ENCODE measurements at regions not wholly inside any gene's neighbourhood (a gene's known extent, or its start where the extent isn't known, plus 50 kb on each side); places are given as distances from the start of the nearest gene placed in this dataset.

DNA sequence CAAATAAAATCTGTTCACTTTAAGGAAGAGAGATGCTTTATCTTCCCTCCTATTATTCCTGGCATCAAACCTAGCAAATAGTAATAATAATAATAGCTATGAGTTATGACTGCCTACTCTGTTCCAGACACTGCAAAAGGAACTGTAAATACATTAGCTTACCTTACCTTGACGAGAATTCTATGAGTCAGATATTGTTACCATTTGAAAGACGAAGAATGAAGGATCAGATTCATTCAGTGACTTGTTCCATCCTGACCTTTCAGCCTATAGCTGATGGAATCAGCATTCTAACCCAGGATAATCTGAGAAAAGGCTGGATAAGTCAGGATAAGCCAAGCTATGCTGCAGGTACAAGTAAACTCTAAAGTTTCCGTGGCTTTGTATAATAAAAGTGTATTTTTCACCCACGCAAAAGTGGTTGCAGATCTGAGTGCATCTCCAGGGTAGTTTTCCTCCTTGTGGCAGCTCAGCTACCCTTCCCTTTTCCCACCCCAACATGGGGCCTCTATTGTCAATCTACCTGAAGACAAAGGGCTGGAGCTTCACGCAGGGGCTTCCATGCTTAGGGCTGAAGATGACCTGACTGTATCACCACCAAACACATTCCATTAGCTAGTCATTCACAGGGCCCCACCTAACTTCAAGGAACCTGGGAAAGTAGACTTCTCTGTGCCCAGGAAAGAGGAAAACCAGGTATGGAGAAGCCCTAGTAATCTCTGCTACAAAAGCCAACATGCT lies 57.2 kb upstream of the CCND2 start:
- Mint-ChIP-seq H3K9me3 (ENCODE audit: low read depth) (peaks cover 6% of the 10 kb centered on the region), H3K27me3 (ENCODE audit: low read depth) (peaks cover 60% of the 10 kb centered on the region), H3K4me1 (ENCODE audit: low read depth) (peaks cover 8% of the 10 kb centered on the region), H3K4me3 (ENCODE audit: unreplicated experiment) (no peak overlapping the region), H3K27ac (ENCODE audit: unreplicated experiment) (no peak overlapping the region), H3K36me3 (ENCODE audit: low read depth) (no peaks in the 10 kb centered on the region)
- no peak for DNase-seq (ENCODE audit: low spot score)
- TF ChIP-seq CTCF (IDR thresholded peaks at IDR 0.05), result no peak

GRCh38 chr12:4215229-4216186 lies 58.1 kb upstream of the CCND2 start:
- H3K27ac Mint-ChIP-seq (ENCODE audit: unreplicated experiment), result no peak overlapping the region
- TF ChIP-seq CTCF (IDR thresholded peaks at IDR 0.05), result no peak
- peaks cover 63% of the 10 kb centered on the region for H3K27me3 Mint-ChIP-seq (ENCODE audit: low read depth)
- H3K4me3 Mint-ChIP-seq (ENCODE audit: unreplicated experiment), result no peak overlapping the region
- H3K4me1 Mint-ChIP-seq (ENCODE audit: low read depth), result peaks cover 8% of the 10 kb centered on the region
- no peaks in the 10 kb centered on the region for H3K36me3 Mint-ChIP-seq (ENCODE audit: low read depth)
- no peak for DNase-seq (ENCODE audit: low spot score)
- peaks cover 6% of the 10 kb centered on the region for H3K9me3 Mint-ChIP-seq (ENCODE audit: low read depth)

DNA sequence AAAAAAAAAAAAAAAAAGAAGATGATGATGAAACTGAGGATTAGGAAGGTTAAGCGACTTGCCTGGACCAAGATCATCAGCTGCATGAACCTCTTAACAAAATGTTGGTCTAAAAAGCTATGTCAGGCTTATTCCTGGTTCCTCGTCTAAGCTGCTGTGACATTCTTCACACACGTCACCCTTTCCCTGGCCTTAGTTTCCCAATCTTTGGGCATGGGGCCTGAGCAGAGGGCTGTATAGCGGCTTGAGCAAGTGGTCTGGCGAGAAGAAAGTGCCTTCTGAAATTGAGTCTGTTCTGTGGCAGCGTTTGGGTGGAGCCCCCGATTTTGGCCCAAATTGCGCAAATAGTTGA lies 58.7 kb upstream of the CCND2 start:
- Mint-ChIP-seq H3K9me3 (ENCODE audit: low read depth) (peaks cover 6% of the 10 kb centered on the region), H3K36me3 (ENCODE audit: low read depth) (no peaks in the 10 kb centered on the region), H3K27ac (ENCODE audit: unreplicated experiment) (no peak overlapping the region), H3K4me1 (ENCODE audit: low read depth) (peaks cover 8% of the 10 kb centered on the region), H3K4me3 (ENCODE audit: unreplicated experiment) (no peak overlapping the region), H3K27me3 (ENCODE audit: low read depth) (peaks cover 61% of the 10 kb centered on the region)
- DNase-seq (ENCODE audit: low spot score), result no peak
- TF ChIP-seq CTCF (IDR thresholded peaks at IDR 0.05), result no peak

GRCh38 chr12:4213471-4213870 lies 60.1 kb upstream of the CCND2 start:
- Mint-ChIP-seq H3K4me3 (ENCODE audit: unreplicated experiment) (no peak overlapping the region), H3K4me1 (ENCODE audit: low read depth) (peaks cover 8% of the 10 kb centered on the region), H3K36me3 (ENCODE audit: low read depth) (no peaks in the 10 kb centered on the region), H3K27me3 (ENCODE audit: low read depth) (peaks cover 54% of the 10 kb centered on the region), H3K27ac (ENCODE audit: unreplicated experiment) (no peak overlapping the region), H3K9me3 (ENCODE audit: low read depth) (peaks cover under 1% of the 10 kb centered on the region)
- TF ChIP-seq CTCF (IDR thresholded peaks at IDR 0.05), result no peak
- DNase-seq (ENCODE audit: low spot score), result no peak

GRCh38 chr12:4212845-4213244 lies 60.7 kb upstream of the CCND2 start:
- DNase-seq (ENCODE audit: low spot score), result no peak
- Mint-ChIP-seq H3K9me3 (ENCODE audit: low read depth) (no peaks in the 10 kb centered on the region), H3K36me3 (ENCODE audit: low read depth) (no peaks in the 10 kb centered on the region), H3K27me3 (ENCODE audit: low read depth) (peaks cover 55% of the 10 kb centered on the region), H3K4me1 (ENCODE audit: low read depth) (peaks cover 8% of the 10 kb centered on the region), H3K4me3 (ENCODE audit: unreplicated experiment) (no peak overlapping the region), H3K27ac (ENCODE audit: unreplicated experiment) (no peak overlapping the region)
- no peak for TF ChIP-seq CTCF (IDR thresholded peaks at IDR 0.05)
